ENCODE measurements at regions not wholly inside any gene's neighbourhood (a gene's known extent, or its start where the extent isn't known, plus 50 kb on each side); places are given as distances from the start of the nearest gene placed in this dataset.

GRCh38 chr2:2874805-2875204 is 502.8 kb downstream of the EIPR1 start:
- TF ChIP-seq CTCF (IDR thresholded peaks at IDR 0.05; ENCODE audit: low read depth, low read length) = no peak

GRCh38 chr2:2874341-2874740 is 503.3 kb downstream of the EIPR1 start:
- TF ChIP-seq CTCF (IDR thresholded peaks at IDR 0.05; ENCODE audit: low read depth, low read length) = no peak
- DNase-seq (ENCODE audit: extremely low read depth, low read depth) = no peak

More at GRCh38 chr2:2874805-2875204, 502.8 kb downstream of the EIPR1 start:
- DNase-seq (ENCODE audit: extremely low read depth, low read depth) = no peak

GRCh38 chr2:2873450-2873811 is 504.2 kb downstream of the EIPR1 start:
- DNase-seq (ENCODE audit: extremely low read depth, low read depth) = no peak
- no peak for TF ChIP-seq CTCF (IDR thresholded peaks at IDR 0.05; ENCODE audit: low read depth, low read length)

- TF ChIP-seq CTCF (IDR thresholded peaks at IDR 0.05; ENCODE audit: low read depth, low read length) = no peak
- DNase-seq (ENCODE audit: extremely low read depth, low read depth) = no peak
Measured at GRCh38 chr2:2872713-2873449, 504.7 kb downstream of the EIPR1 start.

GRCh38 chr2:2872309-2872617 is 505.4 kb downstream of the EIPR1 start:
- DNase-seq (ENCODE audit: extremely low read depth, low read depth) = no peak
- TF ChIP-seq CTCF (IDR thresholded peaks at IDR 0.05; ENCODE audit: low read depth, low read length) = no peak

- no peak for TF ChIP-seq CTCF (IDR thresholded peaks at IDR 0.05; ENCODE audit: low read depth, low read length)
- DNase-seq (ENCODE audit: extremely low read depth, low read depth) = no peak
Measured at GRCh38 chr2:2871480-2872308, 505.9 kb downstream of the EIPR1 start.

GRCh38 chr2:2870106-2870505 is 507.5 kb downstream of the EIPR1 start:
- no peak for TF ChIP-seq CTCF (IDR thresholded peaks at IDR 0.05; ENCODE audit: low read depth, low read length)
- DNase-seq (ENCODE audit: extremely low read depth, low read depth) = no peak

Data from AG09319 (cell line).